Left ventricle myocardium inferior (tissue), 1 donor: ENCODE measurements at regions not wholly inside any gene's neighbourhood (a gene's known extent, or its start where the extent isn't known, plus 50 kb on each side); places are given as distances from the start of the nearest gene placed in this dataset.

Experiments used
- DNase-seq: peaks from one replicate; pipeline ENCODE4 v3.0.0-alpha.2; 2020
- H3K27ac ChIP-seq: fragments of 200-600 bp; replicated peaks from 2 replicates; pipeline ENCODE4 v1.8.0; 2021
- H3K27me3 ChIP-seq: fragments of 200-600 bp; 2 replicates; pipeline ENCODE4 v1.8.0; 2021; ENCODE audit warnings: low read depth
- H3K36me3 ChIP-seq: fragments of 200-600 bp; 2 replicates; pipeline ENCODE4 v1.8.0; 2021
- H3K4me1 ChIP-seq: fragments of 200-600 bp; 2 replicates; pipeline ENCODE4 v1.8.0; 2021
- H3K4me3 ChIP-seq: fragments of 200-600 bp; 2 replicates; pipeline ENCODE4 v1.8.0; 2021; ENCODE audit warnings: mild to moderate bottlenecking, moderate library complexity
- H3K9me3 ChIP-seq: fragments of 200-600 bp; replicated peaks from 2 replicates; pipeline ENCODE4 v1.8.0; 2021
- CTCF ChIP-seq: fragments of 200-600 bp; IDR thresholded peaks from 2 replicates; pipeline ENCODE4 v1.8.0; 2021; ENCODE audit warnings: antibody characterized with exemption, mild to moderate bottlenecking, borderline replicate concordance
- intact Hi-C: fragments of 100-400 bp; cut with micrococcal nuclease; formaldehyde crosslinking; loops from one replicate; pipeline ENCODE4 v1.11.0; 2022
- donor health status: DM: no; HTN: yes; CAD: no; lungs with severe emphysema.

DNA sequence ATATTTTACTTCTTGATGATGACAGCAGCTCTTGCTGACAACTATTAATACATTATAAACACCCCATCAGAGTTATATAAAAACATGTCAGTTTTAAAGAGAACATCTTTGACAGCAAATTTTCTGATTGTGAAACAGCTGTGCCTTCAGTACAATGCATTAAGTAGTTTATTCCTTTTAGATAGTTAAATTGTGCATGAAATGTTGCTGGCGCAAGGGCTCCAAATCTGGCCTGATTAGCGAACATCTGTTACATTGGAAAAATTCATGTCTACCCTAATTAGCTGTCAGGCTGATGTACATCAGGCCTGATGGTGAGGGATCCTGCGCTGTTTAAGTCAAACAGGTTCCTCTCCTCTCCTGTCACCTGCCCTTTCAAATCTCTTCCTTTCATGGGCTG lies 171.9 kb upstream of the SP8 start:
- Histone ChIP-seq H3K36me3 (no peaks in the 10 kb centered on the region), H3K27me3 (no peaks in the 10 kb centered on the region), H3K4me1 (no peaks in the 10 kb centered on the region), H3K9me3 (no peaks in the 10 kb centered on the region), H3K4me3 (no peak overlapping the region), H3K27ac (no peak overlapping the region)
- intact Hi-C loops: no loop called here
- no peak for TF ChIP-seq CTCF
- no peak for DNase-seq

DNA sequence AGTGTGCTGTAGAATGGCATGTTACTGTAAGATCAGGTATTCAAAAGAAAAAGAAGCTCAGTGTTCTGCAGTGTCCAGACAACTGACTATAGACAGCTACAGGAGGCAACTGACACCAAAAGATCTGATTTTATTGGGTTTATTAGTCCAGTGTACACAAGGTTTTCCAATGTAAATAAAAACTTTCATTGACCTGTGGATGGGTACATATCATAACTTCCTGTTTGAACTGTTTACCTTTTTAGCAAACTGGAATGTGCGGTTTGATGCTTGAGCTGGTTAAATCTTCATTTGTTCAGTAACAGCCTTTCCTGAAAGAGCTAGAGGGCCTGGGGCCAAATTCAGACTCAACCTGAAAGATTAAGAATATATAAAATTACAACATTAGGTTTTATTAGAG lies 172.6 kb upstream of the SP8 start:
- no peaks in the 10 kb centered on the region for H3K36me3 ChIP-seq
- intact Hi-C loops: no loop called here
- H3K27me3 ChIP-seq: no peaks in the 10 kb centered on the region
- DNase-seq: no peak
- no peaks in the 10 kb centered on the region for H3K4me1 ChIP-seq
- no peak overlapping the region for H3K27ac ChIP-seq
- H3K4me3 ChIP-seq: no peak overlapping the region
- TF ChIP-seq CTCF: no peak
- H3K9me3 ChIP-seq: no peaks in the 10 kb centered on the region

- no peaks in the 10 kb centered on the region for H3K36me3 ChIP-seq
- intact Hi-C loops: no loop called here
Observed at GRCh38 chr7:20963556-20964280, 177.0 kb upstream of the SP8 start.

GRCh38 chr7:20964281-20964918 lies 177.7 kb upstream of the SP8 start:
- H3K27me3 ChIP-seq: no peaks in the 10 kb centered on the region
- no peak overlapping the region for H3K27ac ChIP-seq
- DNase-seq: no peak
- intact Hi-C loops: no loop called here
- TF ChIP-seq CTCF: no peak
- H3K9me3 ChIP-seq: no peaks in the 10 kb centered on the region
- H3K4me1 ChIP-seq: no peaks in the 10 kb centered on the region
- no peaks in the 10 kb centered on the region for H3K36me3 ChIP-seq
- no peak overlapping the region for H3K4me3 ChIP-seq

More at GRCh38 chr7:20963556-20964280, 177.0 kb upstream of the SP8 start:
- H3K4me1 ChIP-seq: no peaks in the 10 kb centered on the region
- no peaks in the 10 kb centered on the region for H3K9me3 ChIP-seq
- DNase-seq: no peak
- H3K4me3 ChIP-seq: no peak overlapping the region
- TF ChIP-seq CTCF: no peak
- H3K27ac ChIP-seq: no peak overlapping the region
- H3K27me3 ChIP-seq: no peaks in the 10 kb centered on the region

GRCh38 chr7:20971219-20971618 lies 184.5 kb upstream of the SP8 start:
- Histone ChIP-seq H3K4me1 (no peaks in the 10 kb centered on the region), H3K27me3 (no peaks in the 10 kb centered on the region), H3K27ac (no peak overlapping the region), H3K36me3 (no peaks in the 10 kb centered on the region), H3K9me3 (no peaks in the 10 kb centered on the region), H3K4me3 (no peak overlapping the region)
- DNase-seq: no peak
- intact Hi-C loops: no loop called here
- TF ChIP-seq CTCF: no peak
